Cardiac fibroblast (primary cell): ENCODE measurements at regions not wholly inside any gene's neighbourhood (a gene's known extent, or its start where the extent isn't known, plus 50 kb on each side); places are given as distances from the start of the nearest gene placed in this dataset.

Source experiments
- DNase-seq, 2 donors: peaks; one replicate each; pipeline versions ENCODE4 v3.0.0 to v3.0.0-alpha.2; 2010; ENCODE audit warnings: low read depth in 2 of 2
- H3K4me3 ChIP-seq, 2 donors: replicated peaks in 1 of 2; 1 replicate in 1 of 2; 2 replicates in 1 of 2; pipeline ENCODE4 v1.5.1; 2011; ENCODE audit warnings: low read depth in 2 of 2, low read length in 2 of 2, mild to moderate bottlenecking in 2 of 2, moderate library complexity in 1 of 2
- TF ChIP-seq, protein P1 (sequence below): IDR thresholded peaks from one replicate; pipeline ENCODE4 v1.5.1; 2011; ENCODE audit warnings: low read depth, mild to moderate bottlenecking, low read length, inconsistent platforms

DNA sequence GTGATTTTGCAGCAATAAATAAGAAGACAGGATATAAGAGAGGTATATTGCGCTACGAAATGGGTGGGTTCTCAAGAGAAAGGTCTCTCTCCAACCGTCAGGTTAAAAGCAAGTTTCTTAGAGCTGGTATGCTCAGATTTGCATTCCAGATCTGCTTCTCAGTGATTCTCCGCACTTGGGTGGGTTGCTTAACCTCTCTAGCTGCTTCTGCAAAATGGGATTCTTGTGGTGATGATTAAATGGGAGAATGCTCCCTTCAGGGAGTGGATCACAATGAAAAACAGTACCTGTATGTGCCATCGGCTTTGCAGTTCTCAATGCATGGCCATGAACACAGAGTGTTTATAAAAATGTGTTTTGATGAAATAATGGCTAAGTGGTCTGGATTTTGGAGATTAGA, 477.7 kb downstream of the TNS1 start:
- no peak for DNase-seq
- no peak overlapping the region for H3K4me3 ChIP-seq
- TF ChIP-seq, protein P1, sequence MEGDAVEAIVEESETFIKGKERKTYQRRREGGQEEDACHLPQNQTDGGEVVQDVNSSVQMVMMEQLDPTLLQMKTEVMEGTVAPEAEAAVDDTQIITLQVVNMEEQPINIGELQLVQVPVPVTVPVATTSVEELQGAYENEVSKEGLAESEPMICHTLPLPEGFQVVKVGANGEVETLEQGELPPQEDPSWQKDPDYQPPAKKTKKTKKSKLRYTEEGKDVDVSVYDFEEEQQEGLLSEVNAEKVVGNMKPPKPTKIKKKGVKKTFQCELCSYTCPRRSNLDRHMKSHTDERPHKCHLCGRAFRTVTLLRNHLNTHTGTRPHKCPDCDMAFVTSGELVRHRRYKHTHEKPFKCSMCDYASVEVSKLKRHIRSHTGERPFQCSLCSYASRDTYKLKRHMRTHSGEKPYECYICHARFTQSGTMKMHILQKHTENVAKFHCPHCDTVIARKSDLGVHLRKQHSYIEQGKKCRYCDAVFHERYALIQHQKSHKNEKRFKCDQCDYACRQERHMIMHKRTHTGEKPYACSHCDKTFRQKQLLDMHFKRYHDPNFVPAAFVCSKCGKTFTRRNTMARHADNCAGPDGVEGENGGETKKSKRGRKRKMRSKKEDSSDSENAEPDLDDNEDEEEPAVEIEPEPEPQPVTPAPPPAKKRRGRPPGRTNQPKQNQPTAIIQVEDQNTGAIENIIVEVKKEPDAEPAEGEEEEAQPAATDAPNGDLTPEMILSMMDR, result no peak

DNA sequence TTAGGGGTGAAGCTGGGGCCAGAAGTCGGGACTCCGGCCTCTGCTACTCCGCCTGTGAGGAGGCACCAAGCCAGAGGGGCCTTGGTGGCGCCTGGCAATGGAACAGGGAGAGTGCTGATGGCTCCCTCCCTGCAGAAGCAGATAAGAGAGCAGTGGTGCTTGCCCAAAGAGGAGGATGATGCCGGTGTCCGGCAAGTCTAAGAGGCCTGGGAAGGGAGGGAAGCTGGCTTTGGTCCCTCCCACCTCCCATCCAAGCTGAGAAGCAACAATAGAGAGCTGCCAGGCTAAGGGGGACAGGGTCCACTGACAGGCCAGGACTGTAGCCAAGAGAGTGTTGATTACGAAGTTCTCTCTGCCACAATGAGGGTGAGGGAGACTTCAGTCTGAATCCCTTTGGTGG, 479.5 kb downstream of the TNS1 start:
- no peak overlapping the region for H3K4me3 ChIP-seq
- TF ChIP-seq, protein P1, result no peak

DNA sequence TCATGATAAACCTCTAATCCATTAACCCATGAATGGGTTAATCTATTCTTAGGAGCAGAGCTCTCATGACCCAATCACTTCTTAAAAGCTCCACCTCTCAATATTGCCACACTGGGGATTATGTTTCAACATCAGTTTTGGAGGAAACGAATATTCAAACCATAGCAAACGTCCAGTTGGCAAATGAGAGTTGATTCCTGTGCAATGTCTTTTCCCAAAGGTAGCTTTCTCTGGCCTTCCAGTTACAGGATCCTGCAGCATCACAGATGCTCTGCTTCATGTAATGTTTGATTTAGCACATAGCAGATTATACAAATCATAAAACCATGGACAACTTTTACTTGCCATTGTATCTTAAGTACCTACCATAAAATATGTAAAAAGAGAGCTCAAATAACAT, 481.0 kb downstream of the TNS1 start:
- peak in 1 of 2 donors; percentile 12 for DNase-seq
- no peak overlapping the region for H3K4me3 ChIP-seq
- TF ChIP-seq, protein P1, result no peak

More for the DNA sequence above, 479.5 kb downstream of the TNS1 start:
- no peak for DNase-seq

DNA sequence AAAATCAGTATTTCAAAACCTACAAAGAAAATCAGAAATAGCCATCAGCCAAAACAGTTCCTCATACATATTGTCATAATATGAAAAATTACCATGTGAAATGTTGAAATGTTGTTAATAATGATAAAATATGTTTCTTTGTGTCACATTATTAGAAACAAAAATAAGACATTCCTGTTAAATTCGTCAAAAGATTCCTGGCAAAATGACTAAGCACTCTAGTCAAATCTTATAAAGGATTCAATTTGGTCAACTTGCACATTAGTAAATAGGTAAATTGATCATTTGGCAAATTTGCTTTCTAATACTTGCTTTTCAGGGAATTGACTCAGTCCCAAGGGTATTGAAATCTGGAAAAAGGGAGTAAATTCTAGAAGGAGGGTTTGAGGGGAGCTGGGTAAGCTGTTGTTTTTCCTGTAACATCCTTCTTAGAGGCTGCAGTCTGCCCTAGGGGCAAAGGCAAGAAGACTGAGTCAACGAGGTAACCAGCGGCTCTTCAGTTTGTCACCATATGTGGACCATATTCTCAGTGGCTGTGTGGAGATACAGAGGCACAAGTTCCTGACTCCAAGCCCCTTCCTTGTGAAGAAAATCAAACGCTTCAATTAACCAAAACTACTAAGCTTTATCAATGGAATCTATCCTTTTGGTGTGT, 482.3 kb downstream of the TNS1 start:
- TF ChIP-seq, protein P1, result no peak
- H3K4me3 ChIP-seq, result no peak overlapping the region
- DNase-seq, result peak in 1 of 2 donors; percentile 39

DNA sequence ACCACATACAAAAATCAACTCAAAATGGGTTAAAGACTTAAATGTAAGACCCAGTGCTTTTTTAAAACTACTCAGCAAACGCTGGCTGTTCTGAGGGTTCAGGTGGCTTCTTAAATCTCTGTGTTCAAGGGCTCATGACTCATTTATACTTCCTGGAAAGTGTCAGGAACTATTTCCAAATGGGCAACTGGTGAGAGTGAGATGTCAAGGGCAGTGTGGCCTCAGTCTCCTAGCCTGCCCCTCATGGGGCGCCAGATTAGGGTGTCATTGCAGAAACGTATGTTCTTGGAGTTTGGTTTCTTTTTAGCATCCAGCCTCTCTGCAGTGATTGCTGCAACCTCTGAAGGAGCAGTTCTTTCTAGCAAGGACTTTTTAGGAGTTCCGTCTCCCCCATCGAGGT, 485.4 kb downstream of the TNS1 start:
- DNase-seq, result no peak
- TF ChIP-seq, protein P1, result no peak
- H3K4me3 ChIP-seq, result no peak overlapping the region

DNA sequence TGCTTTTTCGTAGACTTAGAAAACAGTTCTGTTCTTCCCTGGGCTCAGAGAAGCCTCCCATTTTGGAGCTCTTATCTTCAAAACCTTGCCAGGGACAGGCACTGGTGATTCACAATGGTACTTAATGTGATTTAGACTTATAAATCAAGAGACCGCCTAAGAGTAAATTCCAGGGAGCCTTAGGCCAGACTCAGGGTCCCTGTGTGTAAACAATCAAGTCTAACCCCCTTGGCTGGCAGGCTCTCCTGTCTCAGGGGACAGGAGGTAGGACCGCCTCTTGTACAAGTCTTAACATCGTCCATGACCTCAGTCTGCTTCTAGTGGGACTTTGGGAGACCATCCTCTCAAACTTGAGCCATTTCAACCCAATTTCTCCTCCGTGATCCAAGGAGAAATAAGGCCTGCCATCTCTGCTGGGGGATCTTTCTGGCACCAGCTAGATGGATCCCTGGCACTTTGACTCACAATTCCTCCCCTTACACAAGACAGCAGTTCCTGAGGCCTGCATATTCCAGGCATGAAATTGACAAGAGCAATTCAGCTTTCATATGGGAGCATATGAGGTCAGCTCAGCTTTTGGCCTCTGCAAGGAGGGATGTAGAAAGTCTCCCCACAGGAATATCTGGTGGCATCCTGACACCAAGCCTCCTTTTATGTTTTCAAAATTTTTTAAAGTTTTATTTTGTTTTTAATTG, 487.0 kb downstream of the TNS1 start:
- H3K4me3 ChIP-seq, result no peak overlapping the region
- TF ChIP-seq, protein P1, result no peak
- DNase-seq, result no peak
